HG02763 (cell line): ENCODE measurements at regions not wholly inside any gene's neighbourhood (a gene's known extent, or its start where the extent isn't known, plus 50 kb on each side); places are given as distances from the start of the nearest gene placed in this dataset.
"Not testable (repeated sequence)": the region's sequence is repeated elsewhere in the genome, so short reads cannot be mapped to it uniquely, and the experiment has no call there.

Source experiments
- ATAC-seq: cut with Tn5 transposase; IDR thresholded peaks from one replicate; pipeline ENCODE4 v1.9.1; 2021; ENCODE audit warnings: mild to moderate bottlenecking, moderate library complexity; ENCODE audit not compliant: unreplicated experiment

GRCh38 chr1:194624833-194625232 is 1438.4 kb upstream of the B3GALT2 start:
- ATAC-seq, result no peak

DNA sequence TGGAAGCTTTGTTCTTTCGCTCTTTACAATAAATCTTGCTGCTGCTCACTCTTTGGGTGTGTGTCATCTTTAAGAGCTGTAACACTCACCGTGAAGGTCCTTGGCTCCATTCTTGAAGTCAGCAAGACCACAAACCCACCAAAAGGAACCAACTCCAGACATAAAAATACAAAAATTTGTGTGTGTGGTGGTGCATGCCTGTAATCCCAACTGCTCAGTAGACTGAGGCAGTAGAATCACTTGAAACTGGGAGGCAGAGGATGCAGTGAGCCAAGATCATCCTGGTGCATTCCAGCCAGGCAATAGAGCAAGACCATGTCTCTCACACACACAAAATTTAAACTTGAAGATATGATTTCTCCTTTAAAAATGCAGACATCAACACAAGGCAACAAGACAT is 1431.7 kb upstream of the B3GALT2 start:
- no peak for ATAC-seq

- not testable (repeated sequence) for ATAC-seq
These were observed 1430.9 kb upstream of the B3GALT2 start for GRCh38 chr1:194617272-194617671.

GRCh38 chr1:194616835-194617234 is 1430.4 kb upstream of the B3GALT2 start:
- no peak for ATAC-seq

- ATAC-seq, result no peak
These were observed 1415.8 kb upstream of the B3GALT2 start for GRCh38 chr1:194602184-194602583.

DNA sequence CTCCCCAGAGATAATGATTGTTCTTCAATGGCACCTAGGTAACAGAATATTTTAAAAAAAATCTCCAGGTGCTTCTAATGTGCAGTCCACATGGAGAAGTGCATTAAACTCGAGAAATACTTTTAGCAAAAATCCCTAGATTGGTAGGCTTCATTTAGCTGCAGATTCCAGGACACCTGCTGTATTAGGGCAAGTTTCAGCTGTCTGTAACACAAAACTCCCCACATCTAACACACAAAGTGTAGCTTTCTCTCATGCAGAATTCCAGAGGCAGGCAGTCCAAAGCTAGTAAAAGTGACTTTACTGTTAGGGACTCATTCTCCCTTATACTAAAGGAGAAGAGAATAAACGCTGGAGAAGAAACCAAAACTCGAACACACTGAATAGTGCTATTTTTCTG is 1414.3 kb upstream of the B3GALT2 start:
- ATAC-seq, result no peak

DNA sequence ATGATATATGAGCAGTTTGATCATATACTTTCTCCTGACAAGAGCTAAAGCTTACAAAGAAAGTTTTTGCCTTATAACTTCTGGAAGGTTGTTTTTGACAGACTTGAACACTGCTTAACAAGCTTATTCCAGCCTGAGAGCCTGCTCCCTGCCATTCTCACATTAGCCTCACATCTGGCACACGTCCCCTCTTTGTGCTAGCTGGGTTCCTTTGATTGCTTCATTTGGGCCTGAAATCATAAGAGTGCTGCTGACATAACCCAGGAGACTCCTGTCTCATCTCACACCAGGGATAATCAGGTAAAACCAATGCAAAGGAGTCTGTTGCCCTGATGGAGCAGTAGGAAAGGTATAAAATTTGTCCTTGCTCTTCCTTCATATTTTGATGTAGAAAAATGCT is 1411.7 kb upstream of the B3GALT2 start:
- ATAC-seq, result no peak

GRCh38 chr1:194586302-194586701 is 1399.9 kb upstream of the B3GALT2 start:
- ATAC-seq, result no peak

DNA sequence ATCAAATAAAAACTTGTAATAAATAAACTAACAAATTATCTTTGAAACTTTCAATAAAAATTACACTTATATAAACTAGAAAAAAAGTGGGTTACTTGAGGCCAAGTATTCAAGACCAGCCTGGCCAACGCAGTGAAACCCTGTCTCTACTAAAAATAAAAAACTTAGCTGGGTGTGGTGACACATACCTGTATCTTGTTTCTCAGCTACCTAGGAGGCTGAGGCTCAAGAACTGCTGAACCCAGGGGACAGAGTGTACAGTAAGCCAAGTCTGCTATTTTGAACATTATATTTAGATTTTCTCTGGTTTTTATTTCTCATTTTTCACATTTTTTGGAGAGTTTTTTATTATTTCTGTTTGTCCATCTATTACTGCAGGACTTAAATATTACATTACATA is 1397.6 kb upstream of the B3GALT2 start:
- ATAC-seq, result no peak

GRCh38 chr1:194570476-194570875 is 1384.1 kb upstream of the B3GALT2 start:
- no peak for ATAC-seq

GRCh38 chr1:194568610-194569009 is 1382.2 kb upstream of the B3GALT2 start:
- no peak for ATAC-seq

DNA sequence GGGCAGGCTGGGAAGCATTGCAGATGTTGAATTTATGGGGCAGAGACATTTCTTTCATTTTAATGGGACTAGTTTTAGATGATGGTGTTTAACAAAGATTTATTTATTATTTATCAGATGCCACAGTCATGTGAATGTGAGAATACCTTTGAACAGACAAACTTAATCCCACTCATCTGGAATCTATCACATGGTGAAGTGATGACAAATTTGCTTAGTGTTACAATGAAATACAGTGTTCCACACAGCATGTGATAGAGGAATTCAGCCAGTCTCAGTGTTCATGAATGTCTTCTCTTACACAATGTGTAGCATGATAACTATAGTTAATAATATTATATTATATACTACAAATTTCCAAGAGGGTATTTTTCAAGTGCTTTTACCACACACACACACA is 1361.7 kb upstream of the B3GALT2 start:
- ATAC-seq, result no peak

GRCh38 chr1:194544012-194544411 is 1357.6 kb upstream of the B3GALT2 start:
- ATAC-seq, result no peak

- no peak for ATAC-seq
These were observed 1352.0 kb upstream of the B3GALT2 start for GRCh38 chr1:194538453-194538852.

DNA sequence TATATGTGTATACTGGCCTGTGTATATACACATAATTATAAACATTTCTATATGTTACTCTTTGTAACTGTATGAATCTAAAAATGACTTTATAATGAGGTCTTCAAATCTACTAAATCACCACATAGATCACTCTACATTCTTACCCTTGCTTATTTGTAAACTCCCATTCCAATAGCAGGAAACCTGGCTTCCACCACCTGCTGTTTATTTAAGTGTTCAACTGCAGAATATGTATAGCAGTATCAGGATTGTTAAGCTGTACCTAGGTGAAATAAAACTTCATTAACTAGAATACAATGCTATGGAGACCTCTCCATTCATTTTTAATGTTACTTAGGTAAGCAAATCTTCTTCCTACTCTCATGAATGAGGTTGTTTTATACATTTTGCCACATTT is 1351.1 kb upstream of the B3GALT2 start:
- ATAC-seq, result no peak

GRCh38 chr1:194535369-194535768 is 1349.0 kb upstream of the B3GALT2 start:
- no peak for ATAC-seq

DNA sequence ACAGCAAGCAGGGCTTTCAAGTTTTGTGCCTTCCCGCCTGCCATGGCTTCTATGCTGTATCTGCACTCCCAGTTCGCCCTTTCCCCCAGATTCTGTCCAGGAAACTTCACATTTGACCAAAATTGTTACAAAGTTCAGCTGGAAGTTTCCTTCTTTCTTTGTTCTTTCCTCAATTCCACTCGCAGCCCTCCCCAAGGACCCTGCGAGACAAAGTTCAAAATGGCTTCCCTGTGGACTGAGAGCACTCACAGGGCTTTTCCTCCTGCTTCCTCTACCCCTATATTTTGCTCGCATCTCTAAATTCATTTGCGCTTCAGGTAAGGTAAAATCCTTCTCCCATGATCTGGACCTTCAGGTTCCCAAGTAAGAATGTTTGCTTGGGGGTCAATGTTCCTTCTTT is 1348.4 kb upstream of the B3GALT2 start:
- ATAC-seq, result no peak

DNA sequence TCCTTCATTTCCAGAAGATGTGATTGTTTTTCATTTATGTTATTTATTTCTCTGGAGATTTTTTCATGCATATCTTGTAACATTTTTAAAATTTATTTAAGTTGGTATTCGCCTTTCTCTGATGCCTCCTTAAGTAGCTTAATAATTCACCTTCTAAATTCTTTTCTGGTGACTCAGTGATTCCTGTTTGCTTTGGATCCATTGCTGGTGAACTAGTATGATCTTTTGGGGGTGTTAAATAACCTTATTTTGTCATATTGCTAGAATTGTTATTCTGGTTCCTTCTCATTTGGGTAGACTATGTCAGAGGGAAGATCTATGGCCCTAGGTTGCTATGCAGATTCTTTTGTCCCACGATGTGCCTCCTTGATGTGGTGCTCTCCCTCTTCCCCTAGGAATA is 1347.2 kb upstream of the B3GALT2 start:
- ATAC-seq, result no peak

- ATAC-seq, result no peak
These were observed 1331.2 kb upstream of the B3GALT2 start for GRCh38 chr1:194517567-194517966.

- no peak for ATAC-seq
These were observed 1329.5 kb upstream of the B3GALT2 start for GRCh38 chr1:194515916-194516315.

DNA sequence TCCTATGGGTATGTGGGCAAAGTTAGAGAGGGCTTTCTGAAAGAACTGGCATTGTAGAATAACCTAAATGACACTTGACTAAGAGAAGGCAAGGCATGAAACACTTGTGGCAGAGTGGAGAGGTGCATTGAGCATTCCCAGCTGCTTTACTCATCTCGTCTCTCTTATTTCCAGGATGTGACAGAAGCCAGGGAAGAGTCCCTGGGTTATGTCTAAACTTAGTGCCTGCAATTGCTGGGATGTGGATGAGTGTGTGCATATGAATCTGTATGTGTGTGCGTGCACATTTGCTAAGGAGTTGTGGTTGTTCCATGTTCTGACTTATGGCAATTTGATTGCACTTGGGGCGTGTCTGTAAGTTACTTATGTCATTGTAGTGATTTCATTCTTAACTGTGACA is 1326.5 kb upstream of the B3GALT2 start:
- no peak for ATAC-seq

DNA sequence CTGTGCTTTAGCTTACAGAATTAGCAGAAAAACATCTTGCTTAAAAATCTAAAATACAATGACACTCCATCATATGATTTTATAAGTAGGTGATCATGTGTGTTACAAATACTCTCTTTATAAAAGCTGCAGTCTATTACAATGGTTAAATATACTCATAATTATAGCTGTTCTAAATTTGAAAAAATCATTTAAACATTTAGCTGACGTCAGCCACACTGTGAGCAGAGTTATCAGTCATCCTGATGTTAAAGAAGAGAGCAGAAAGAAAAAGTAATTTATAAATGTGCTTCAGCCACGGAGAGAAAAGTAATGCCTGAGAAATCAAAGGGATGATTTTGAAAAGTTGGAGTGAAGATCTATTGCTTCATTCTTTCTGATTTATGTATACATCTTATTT is 1325.9 kb upstream of the B3GALT2 start:
- no peak for ATAC-seq

- no peak for ATAC-seq
These were observed 1316.8 kb upstream of the B3GALT2 start for GRCh38 chr1:194503209-194503608.

GRCh38 chr1:194495434-194495833 is 1309.0 kb upstream of the B3GALT2 start:
- no peak for ATAC-seq
